ENCODE measurements at regions not wholly inside any gene's neighbourhood (a gene's known extent, or its start where the extent isn't known, plus 50 kb on each side); places are given as distances from the start of the nearest gene placed in this dataset.

DNA sequence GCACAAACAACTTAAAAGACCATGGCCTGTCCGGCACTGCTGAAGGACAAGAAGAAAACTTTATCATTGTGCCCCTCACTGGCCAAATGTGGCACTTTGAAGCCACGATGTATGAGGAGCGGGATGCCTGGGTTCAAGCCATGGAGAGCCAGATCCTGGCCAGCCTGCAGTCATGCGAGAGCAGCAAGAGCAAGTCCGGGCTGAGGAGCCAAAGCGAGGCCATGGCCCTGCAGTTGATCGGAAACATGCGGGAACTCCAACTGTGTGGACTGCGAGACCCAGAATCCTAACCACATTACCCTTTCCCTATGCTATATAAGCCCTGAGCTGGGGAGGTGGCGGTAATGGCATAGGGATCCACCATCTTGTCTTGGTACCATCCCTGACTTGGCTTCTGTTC, 497.9 kb downstream of the ANXA1 start:
- DNase-seq (ENCODE audit: low read depth in 2 of 2), result no peak

DNA sequence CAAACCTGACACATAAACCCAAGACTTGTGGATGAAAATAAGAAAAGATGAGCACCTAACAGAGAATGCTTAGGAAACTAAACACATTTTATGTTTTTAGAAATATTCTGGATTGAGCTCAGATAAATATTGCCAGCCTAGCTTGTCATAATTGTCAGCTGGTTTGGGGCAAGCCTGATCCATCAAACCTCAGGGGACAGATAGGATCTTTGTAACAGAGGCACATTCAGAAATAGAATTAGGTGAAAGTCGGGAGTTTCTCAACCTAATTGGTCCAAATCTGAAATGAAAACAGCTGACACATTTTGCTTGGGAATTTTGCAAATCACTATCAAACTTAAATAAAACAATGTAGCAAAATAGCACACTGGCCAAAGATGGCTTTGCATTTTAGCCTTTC, 503.7 kb downstream of the ANXA1 start:
- no peak for DNase-seq (ENCODE audit: low read depth in 2 of 2)

DNA sequence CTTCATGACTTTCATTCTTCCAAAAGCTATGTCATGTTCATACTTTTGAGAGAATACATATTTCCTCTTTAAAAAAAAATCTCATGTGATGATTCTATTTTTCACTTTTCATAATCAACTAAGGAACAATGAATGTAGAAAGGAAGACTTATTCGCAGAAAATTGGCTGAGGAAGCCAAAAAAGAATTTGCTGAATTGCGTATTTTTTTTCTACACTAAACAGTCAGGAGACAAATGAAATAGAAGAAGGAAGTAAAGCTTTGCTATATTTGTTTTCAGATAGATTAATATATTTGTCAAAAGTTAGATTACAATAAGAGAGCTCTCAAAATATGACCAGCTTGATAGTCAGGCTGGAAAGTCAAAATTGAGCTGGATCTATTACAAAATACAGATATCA, 504.2 kb downstream of the ANXA1 start:
- DNase-seq (ENCODE audit: low read depth in 2 of 2), result no peak

DNA sequence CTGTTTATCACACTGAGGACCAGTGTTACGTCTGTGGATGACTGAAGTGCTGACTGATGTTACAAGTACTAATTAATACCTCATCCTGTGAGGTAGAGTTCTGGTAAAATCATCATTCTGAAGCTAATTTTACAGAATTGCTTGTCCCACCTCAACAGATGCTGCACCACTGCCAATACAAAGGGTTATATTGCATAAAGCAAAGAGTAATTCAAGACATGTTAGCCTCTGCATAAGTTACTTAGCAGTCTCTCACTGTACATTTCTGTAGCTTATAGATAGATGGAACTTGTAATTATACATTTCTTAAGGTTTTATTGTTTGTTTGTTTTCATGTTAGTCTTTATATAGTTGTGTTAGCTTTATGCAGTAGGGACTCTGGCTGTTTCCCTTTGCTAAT, 513.6 kb downstream of the ANXA1 start:
- no peak for DNase-seq (ENCODE audit: low read depth in 2 of 2)

DNA sequence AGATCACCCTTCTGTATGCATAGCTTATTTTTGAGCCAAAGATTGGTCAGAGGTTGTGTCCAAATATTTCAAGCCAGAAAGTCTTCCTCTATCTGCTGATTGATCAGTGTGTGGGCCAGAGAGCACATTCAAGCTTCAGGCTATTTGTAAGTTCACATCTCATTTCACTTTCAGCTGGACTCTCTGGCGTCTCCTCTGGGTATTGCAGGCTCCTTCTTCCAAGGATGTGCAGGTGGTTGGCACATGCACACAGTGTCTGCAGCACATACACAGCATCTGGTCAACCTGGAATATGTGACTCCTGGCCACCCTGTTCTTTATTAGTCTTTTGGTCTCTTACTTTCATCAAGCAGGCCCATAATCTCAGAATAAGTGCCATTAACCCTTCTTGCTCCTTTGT, 516.1 kb downstream of the ANXA1 start:
- no peak for DNase-seq (ENCODE audit: low read depth in 2 of 2)

DNA sequence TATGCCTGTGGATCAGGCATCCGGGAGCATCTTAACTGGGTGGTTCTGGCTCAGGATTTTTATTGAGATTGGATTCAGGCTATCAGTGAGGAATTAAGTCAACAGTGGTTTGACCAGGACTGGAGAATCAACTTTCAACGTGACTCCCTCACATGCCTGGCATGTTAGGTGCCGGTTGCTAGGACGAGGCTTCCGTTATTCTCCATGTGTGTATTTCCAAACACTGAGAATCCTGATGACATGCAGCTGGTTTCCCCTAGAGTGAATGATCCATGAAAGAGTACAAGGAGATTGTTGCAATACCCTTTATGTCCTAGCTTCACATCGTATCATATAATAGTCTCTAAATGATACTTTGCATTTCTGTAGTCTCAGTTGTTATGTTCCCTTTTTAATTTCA, 529.2 kb downstream of the ANXA1 start:
- DNase-seq (ENCODE audit: low read depth in 2 of 2), result no peak

DNA sequence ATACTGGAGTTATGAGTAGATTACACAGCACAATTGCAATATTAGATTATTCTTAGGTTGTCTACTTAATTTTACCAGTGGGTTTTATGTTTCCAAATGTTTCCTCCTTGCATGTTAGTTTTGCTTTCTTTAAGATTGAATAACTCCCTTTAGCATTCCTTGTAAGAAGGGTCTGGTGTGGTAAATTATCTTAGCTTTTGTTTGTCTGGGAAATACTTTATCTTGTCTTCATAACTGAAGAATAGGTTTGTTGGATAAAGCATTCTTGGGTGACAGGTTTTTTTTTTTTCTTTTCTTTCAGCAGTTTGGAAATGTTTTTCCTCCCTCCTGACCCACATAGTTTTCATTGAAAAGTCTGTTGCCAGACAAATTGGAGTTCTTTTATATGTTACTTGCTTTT, 531.1 kb downstream of the ANXA1 start:
- DNase-seq (ENCODE audit: low read depth in 2 of 2), result no peak

DNA sequence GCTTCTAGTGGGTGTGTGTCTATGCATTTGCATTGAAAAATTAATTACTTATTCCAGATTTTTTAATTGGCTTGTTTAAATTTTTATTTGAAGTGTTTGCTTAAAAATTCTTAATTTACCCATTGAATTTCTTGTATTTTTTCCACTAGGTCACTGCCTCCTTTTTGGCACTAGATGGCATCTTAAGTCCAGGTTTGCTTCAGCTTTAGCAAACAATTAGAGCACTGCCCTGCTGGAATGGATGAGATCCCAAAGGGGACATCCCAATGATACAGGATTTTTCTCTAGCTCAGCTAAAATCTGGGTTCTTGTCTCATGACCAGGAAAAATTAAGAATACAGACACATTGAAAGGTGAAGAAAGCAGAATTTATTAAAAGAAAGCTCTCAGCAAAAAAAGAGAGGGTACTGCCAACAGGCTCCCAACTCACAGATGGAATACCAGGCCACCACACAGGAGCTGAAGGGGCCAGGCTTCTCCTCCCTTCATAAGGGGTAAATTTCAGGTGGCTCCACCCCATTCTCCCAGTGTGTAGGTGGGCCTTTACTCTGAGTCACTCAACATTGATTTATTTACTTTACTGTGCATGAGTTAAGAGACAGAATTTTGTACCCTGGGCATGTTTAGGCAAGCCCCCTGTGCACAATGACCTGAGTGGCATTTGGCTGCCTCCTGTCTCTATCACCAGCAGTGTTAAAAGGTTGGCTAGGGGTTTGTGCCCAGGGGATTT, 532.4 kb downstream of the ANXA1 start:
- no peak for DNase-seq (ENCODE audit: low read depth in 2 of 2)

DNA sequence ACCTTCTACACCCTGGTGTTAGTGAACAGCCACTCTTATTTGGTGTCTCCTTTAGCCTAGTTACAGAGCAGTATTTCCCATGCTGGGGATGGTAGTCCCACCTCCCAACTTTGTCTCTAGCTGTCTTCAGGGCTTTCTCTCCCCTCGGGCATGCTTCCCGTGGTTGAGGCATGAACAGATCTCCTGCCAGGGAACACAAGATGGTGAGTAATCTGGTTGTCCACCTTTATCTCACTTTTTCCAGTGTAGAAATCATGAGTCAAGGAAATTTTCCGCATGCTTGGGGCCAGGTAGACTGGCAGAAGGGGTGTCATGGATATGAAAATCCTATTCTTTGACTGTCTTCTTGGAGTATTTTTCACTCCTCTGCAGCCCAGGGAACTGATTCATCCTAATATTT, 532.9 kb downstream of the ANXA1 start:
- no peak for DNase-seq (ENCODE audit: low read depth in 2 of 2)

DNA sequence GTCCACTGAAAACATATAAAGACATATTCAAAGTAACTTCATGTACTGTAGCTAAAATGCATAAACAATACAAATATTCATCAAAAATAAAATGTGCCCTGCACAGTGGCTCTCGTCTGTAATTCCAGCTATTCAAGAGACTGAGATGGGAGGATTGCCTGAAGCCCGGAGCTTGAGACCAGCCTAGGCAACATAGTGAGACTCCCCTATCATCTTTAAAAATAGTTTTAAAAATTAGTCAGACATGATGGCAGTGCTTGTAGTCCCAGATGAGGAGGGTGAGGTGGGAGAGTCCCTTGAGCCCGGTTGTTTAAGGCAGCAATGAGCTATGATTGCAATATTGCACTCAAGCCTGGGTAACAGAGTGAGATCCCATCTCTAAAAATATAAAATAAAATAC, 534.1 kb downstream of the ANXA1 start:
- no peak for DNase-seq (ENCODE audit: low read depth in 2 of 2)

DNA sequence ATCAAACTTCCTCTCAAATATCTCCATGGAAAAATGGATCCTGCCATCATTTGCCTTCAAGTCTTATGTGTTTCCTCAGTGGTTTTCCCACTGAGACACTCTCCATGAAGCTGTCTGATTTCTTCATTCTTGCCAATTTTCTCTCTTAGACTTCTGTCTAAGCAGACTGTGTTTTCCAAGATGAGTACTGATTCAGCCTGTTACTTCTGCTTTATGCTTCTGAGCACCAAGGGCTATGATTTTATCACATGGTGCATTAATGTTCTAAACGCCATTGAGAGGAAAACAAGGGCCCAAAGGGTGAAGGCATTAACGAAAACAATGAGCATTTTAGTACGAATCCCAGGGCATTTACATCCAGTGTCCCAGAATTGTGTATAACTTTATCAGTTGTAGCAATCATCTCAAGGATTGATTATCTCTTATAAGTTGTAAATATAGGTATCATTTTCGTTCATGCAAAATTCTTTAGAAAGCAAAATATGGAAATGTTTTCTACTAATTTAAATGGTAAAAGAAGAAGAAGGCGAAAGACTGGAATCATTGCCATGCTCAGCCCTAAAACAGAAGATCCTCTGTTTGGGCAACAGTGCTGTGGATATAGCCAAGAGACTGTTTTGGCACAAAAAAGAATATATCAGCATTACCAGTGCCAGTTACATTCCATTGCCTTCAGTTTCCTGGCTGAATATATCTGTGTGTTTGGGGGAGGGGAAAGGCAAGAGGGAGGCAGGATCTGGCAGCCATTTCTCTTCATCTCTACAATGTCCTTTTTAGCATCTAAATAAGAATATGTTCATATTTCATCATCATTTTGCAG, 537.6 kb downstream of the ANXA1 start:
- DNase-seq (ENCODE audit: low read depth in 2 of 2), result no peak

DNA sequence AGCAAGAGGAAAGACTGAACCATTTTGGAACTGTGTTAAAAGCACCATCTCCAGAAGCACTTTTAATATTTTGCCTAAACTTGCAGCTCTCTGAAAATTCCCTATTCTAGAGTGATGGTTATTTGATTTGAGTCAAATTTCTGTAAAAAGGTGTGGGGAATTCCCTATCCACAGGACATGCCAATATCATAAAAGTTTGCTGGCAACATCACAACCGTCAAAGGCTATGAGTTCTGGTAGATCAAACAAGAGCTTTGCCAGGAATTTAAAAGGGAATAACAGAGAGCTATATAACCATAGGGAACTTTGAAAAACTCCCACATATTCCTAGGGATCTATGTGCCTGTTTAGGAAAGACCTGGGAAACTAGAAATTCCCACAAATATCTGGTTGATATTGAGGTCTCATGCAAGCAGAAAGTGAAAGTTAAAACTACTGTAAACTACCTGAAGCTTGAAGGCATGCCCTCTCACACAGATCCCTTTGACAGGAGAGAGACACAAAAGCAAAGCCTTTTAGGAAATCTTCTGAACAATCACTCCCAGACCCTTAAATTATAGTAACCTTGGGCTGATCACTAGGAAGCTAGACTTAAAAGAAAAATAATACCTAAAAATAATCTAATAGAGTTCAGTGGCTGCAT, 549.9 kb downstream of the ANXA1 start:
- DNase-seq (ENCODE audit: low read depth in 2 of 2), result no peak

DNA sequence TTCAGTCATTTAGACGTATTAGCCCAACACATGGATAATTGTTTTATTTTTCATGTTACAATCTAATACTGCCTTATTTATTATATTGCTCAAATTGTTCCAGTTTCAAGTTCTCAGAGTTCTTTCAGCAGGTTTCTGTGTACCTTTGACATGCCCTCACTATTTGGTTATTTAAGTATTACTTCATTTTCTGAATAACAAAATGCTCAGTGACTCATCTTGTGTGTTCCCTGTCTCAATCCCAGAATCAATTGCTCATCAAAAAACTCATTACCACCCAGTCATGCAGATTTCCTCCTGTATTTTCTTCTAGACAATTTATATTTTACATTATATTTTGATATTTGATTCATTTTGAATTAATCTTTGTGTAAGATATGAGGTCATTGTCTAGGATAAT, 562.6 kb downstream of the ANXA1 start:
- DNase-seq (ENCODE audit: low read depth in 2 of 2), result no peak

DNA sequence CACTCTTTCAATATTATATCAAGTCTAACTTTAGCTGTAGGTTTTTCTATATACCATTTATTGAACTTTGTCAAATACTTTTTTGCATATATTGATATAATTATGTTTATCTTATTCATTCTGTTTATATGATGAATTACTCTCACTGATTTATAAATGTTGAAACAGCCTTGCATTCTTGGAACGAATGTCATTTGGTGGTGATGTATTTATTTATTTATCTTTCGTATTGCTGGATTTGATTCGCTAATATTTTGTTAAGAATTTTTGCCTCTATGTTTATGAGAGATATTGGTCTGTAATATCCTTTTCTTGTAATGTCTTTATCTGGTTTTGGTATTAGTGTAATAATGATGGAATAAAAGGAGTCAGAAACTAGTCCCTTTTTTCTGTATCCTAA, 563.9 kb downstream of the ANXA1 start:
- no peak for DNase-seq (ENCODE audit: low read depth in 2 of 2)

DNA sequence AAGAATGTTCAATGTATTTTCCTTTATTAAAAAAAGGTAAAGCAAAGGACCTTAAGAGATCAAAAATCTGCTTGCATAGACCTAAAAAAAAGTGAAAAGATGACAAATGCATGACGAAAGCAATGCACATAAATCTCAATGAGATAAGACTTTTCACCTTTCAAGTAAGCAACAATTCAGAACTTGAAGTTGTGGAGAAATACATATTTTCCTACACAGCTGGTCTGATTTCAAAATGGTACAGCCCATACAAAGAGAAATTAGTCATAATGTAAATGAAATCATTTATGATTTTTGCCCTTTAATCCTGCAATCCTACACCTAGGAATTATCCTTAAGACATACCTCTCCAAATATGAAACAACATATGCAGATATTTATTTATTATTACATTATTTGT, 568.0 kb downstream of the ANXA1 start:
- DNase-seq (ENCODE audit: low read depth in 2 of 2), result no peak

DNA sequence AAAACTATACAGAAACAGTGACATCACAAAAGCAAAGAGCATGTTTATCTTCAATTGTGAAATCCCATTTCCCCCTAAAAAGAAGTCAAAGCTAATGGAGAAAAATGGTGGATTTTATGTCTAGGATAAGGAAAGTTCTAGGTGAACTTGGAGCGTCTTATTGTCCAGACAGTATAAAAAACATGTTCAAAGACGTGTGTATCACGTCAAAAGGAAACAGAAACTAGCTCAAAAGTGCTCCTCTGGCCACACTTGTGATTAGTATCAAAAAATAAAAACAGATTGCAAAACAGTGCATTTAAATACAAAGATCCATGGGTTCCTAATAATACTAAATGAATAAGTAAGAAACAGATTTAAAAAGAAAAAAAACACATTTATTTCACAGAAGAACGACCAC, 568.9 kb downstream of the ANXA1 start:
- no peak for DNase-seq (ENCODE audit: low read depth in 2 of 2)

DNA sequence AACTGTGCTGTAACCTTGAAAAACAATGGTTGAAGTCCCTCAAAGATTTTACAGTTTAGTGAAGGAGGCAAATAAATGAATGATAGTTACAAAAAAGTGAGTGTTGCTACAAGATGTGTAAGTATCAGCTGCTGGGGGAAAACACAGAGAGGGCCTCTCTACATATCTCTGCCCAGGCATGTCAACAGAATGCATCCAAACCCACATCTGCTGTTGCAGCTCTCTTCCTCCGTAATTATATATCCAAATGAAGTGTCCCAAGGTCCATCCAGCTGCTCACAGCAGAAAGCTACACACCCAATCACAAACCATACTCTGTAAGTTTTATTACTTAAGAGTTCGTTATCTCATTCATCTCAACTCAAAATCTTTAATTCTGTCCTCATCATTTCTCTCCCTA, 584.6 kb downstream of the ANXA1 start:
- no peak for DNase-seq (ENCODE audit: low read depth in 2 of 2)

DNA sequence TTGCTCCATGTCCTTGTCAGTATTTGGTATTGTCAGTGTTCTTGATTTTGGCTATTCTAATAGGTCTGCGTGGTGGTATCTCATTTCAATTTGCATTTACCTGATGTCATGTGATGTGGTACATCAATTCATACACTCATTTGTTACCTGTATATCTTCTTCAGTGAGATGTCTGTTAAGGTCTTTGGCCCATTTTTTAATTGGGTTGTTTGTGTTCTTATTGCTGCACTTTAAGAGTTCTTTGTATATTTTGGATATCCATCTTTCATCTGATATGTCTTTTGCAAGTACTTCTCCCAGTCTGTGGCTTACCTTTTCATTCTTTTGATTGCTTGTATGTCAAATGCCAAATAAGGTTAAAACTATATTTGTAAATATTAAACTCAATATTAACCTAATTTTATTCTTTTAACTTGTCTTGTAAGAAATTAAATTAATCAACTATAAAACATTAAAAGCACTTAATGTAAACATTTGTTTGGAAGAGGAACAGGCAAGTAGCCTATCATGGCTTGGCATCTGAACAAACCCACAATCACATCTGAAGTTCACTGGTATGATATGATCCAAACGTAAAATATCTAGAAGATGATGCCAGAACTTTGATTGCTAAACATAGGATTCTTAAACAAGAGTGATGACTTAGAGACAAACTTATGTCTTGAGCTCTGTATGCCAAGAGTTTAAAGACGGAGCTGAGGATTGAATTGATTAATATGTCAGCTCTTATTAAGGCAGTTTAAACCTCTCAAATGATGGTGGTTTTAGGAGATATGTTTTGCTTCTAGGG, 587.3 kb downstream of the ANXA1 start:
- DNase-seq (ENCODE audit: low read depth in 2 of 2), result no peak

DNA sequence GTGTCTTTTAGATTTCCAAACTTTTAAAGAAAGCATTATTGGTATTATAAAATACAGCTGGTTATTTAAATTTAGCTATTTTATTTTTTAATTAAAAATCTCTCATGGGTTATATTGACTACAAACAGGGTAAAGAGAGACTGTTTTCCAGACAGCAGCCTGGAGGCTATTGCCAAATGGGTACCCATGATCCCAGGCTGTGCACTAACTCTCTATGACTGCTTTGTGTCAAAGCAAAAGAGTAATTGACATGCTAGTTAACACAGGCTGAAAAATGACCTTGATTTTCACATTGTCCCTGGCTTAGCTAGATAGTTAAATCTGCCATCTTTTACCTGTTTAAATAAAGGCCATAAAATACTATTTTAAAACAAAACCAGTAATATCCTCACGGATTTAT, 589.7 kb downstream of the ANXA1 start:
- no peak for DNase-seq (ENCODE audit: low read depth in 2 of 2)

DNA sequence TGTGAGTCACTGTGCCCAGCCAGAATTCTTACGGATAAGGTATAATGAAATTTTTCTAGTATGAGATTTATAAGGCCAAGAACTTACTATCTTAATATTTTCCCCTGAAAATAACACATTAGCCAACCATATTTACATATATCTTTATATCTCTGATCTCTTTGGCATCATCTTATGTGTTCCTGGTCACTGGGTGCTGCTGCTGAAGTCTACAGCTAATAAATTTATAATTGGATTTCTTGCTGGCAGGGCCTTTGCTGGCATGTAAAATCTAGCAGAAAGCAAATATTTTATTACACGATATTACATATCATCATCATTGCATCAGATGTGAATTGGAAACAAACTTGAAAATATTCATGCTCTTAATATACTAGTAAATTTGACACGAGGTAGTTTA, 590.7 kb downstream of the ANXA1 start:
- DNase-seq (ENCODE audit: low read depth in 2 of 2), result no peak

DNA sequence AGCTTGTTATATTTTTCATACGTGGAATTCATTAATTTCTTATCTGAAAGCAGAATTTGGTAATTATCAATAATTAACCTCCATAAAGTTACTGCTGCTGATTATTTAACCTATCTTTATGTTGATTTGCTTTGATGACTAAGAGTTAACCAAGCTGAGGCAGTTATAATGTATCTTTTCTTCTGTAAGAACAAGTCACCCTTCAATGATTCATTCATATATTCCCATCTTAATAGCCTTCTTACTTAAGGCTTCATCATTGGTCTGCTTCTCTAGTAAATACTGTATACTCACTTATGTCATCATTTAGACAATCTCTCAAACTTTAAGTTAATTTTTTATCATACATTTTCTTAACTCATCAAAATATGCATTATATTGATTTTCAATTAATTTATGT, 592.2 kb downstream of the ANXA1 start:
- no peak for DNase-seq (ENCODE audit: low read depth in 2 of 2)

DNA sequence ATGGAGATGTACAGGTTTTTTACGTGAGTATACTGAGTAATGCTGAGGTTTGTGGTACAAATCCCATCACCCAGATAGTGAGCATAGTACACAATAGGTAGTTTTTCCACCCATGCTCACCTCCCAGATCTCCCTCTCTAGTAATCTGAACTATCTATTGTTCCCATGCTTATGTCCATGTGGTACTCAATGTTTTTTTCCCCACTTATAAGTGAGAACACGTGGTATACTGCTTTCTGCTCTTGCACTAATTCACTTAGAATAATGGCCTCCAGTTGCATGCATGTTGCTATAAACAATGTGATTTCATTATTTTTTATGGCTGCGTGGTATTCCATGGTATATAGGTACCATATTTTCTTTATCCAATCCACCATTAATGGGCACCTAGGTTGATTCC, 593.9 kb downstream of the ANXA1 start:
- DNase-seq (ENCODE audit: low read depth in 2 of 2), result no peak
